Endothelial cell of umbilical vein (primary cell): ENCODE measurements at regions not wholly inside any gene's neighbourhood (a gene's known extent, or its start where the extent isn't known, plus 50 kb on each side); places are given as distances from the start of the nearest gene placed in this dataset.

Experiments
- EZH2 ChIP-seq: IDR thresholded peaks from 2 replicates; pipeline ENCODE4 v1.6.1; 2012; ENCODE audit warnings: borderline replicate concordance, low read depth, mild to moderate bottlenecking, moderate library complexity, low read length, inconsistent platforms; ENCODE audit not compliant: severe bottlenecking
- FOS ChIP-seq: IDR thresholded peaks from 2 replicates; pipeline ENCODE4 v1.6.1; 2011; ENCODE audit warnings: mild to moderate bottlenecking, low read length, moderate library complexity, borderline replicate concordance; ENCODE audit not compliant: insufficient read depth
- GATA2 ChIP-seq: IDR thresholded peaks from 2 replicates; pipeline ENCODE4 v1.7.0; 2011; ENCODE audit warnings: low read depth, mild to moderate bottlenecking, moderate library complexity, mixed read lengths, low read length; ENCODE audit not compliant: insufficient read length, insufficient read depth
- JUN ChIP-seq: IDR thresholded peaks from 2 replicates; pipeline ENCODE4 v1.6.1; 2011; ENCODE audit warnings: borderline replicate concordance, low read depth; ENCODE audit not compliant: insufficient read length, insufficient read depth
- MYC ChIP-seq: IDR thresholded peaks from one replicate; pipeline ENCODE4 v1.6.1; 2011; ENCODE audit warnings: mild to moderate bottlenecking, low read depth, low read length
- POLR2A ChIP-seq: IDR thresholded peaks from 2 replicates; pipeline ENCODE4 v1.6.1; 2012; ENCODE audit warnings: low read depth, mild to moderate bottlenecking, control low read depth, low read length
- POLR2AphosphoS5 ChIP-seq: IDR thresholded peaks from 2 replicates; pipeline ENCODE4 v1.6.1; 2012; ENCODE audit warnings: low read depth, mild to moderate bottlenecking, control low read depth, low read length, moderate library complexity; ENCODE audit not compliant: insufficient read depth
- TF ChIP-seq, protein P1 (sequence below), 2 donors: IDR thresholded peaks; 1 replicate in 1 of 2; 2 replicates in 1 of 2; pipeline ENCODE4 v1.5.1; 2011; ENCODE audit warnings: low read length in 2 of 2, mild to moderate bottlenecking in 2 of 2, moderate library complexity in 2 of 2, control low read depth in 1 of 2, inconsistent platforms in 1 of 2, low read depth in 1 of 2; ENCODE audit not compliant: insufficient read depth in 1 of 2; ENCODE audit errors: extremely low read depth in 1 of 2
- TF ChIP-seq, protein P2 (sequence below): IDR thresholded peaks from 2 replicates; pipeline ENCODE4 v1.6.1; 2011; ENCODE audit not compliant: insufficient read depth, insufficient read length

GRCh38 chr4:92122911-92123310 is 180.9 kb upstream of the GRID2 start:
- TF ChIP-seq, protein P1, sequence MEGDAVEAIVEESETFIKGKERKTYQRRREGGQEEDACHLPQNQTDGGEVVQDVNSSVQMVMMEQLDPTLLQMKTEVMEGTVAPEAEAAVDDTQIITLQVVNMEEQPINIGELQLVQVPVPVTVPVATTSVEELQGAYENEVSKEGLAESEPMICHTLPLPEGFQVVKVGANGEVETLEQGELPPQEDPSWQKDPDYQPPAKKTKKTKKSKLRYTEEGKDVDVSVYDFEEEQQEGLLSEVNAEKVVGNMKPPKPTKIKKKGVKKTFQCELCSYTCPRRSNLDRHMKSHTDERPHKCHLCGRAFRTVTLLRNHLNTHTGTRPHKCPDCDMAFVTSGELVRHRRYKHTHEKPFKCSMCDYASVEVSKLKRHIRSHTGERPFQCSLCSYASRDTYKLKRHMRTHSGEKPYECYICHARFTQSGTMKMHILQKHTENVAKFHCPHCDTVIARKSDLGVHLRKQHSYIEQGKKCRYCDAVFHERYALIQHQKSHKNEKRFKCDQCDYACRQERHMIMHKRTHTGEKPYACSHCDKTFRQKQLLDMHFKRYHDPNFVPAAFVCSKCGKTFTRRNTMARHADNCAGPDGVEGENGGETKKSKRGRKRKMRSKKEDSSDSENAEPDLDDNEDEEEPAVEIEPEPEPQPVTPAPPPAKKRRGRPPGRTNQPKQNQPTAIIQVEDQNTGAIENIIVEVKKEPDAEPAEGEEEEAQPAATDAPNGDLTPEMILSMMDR (IDR thresholded peaks at IDR 0.05; ENCODE audit: extremely low read depth in 1 of 2, insufficient read depth in 1 of 2, low read depth in 1 of 2, low read length in 2 of 2), result no peak
- TF ChIP-seq POLR2AphosphoS5, result no peak
- TF ChIP-seq, protein P2, sequence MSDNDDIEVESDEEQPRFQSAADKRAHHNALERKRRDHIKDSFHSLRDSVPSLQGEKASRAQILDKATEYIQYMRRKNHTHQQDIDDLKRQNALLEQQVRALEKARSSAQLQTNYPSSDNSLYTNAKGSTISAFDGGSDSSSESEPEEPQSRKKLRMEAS, result no peak
- no peak for TF ChIP-seq POLR2A
- TF ChIP-seq EZH2, result no peak
- no peak for TF ChIP-seq GATA2
- TF ChIP-seq JUN, result no peak
- TF ChIP-seq MYC, result no peak
- no peak for TF ChIP-seq FOS
